Mucosa of descending colon (tissue), 3 donors: ENCODE measurements at regions not wholly inside any gene's neighbourhood (a gene's known extent, or its start where the extent isn't known, plus 50 kb on each side); places are given as distances from the start of the nearest gene placed in this dataset.

Experiments used
- ATAC-seq: fragments of 200-7000 bp; cut with Tn5 transposase; one replicate; pipeline ENCODE4 v1.9.1; 2020; ENCODE audit warnings: mild to moderate bottlenecking, moderate library complexity
- DNase-seq, 3 donors: peaks; one replicate each; pipeline ENCODE4 v3.0.0-alpha.2; 2020
- H3K36me3 ChIP-seq: fragments of 200-600 bp; one replicate; pipeline ENCODE4 v1.8.0; 2021; ENCODE audit warnings: low read depth, mild to moderate bottlenecking
- H3K4me1 ChIP-seq: fragments of 200-600 bp; one replicate; pipeline ENCODE4 v1.8.0; 2021; ENCODE audit warnings: low read depth, mild to moderate bottlenecking
- H3K4me3 ChIP-seq: fragments of 200-600 bp; one replicate; pipeline ENCODE4 v1.8.0; 2021; ENCODE audit warnings: mild to moderate bottlenecking
- H3K9me3 ChIP-seq: fragments of 200-600 bp; one replicate; pipeline ENCODE4 v1.8.0; 2021; ENCODE audit warnings: mild to moderate bottlenecking
- intact Hi-C, 2 donors: fragments of 100-400 bp; cut with DNase I in 1 of 2; cut with micrococcal nuclease in 1 of 2; formaldehyde crosslinking; loops; one replicate each; pipeline versions ENCODE4 v1.11.0 to v1.11.1; 2022; cut with DNase I, micrococcal nuclease
- TF ChIP-seq, protein P1 (sequence below): fragments of 200-600 bp; IDR thresholded peaks from one replicate; pipeline ENCODE4 v1.8.0; 2022; ENCODE audit warnings: antibody characterized with exemption, mild to moderate bottlenecking
- donor health status: DM: no; HTN: no; CAD: no; lungs with moderate emphysema.
- donor health status: DM: no; HTN: no; CAD: no.
- donor health status: DM: no; HTN: yes; CAD: no.

DNA sequence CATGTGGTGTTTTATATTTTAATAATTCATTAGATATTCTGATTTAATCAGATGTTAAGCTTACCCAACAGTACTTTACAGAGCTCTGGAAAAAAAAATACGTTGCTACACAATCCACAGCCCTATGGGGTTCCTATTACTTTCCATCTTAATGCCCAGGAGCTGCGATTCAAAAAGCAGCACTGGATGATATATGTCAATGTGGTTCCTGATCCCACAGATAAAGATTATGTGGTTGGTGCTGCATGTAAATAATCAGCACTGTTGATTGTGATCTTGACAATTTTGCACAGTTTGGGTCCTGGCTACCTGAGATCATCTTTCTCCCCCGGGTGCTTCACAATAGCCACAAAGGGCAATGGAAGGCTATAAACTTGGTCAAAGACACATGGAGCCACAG, 72.7 kb upstream of the DCLK2 start:
- ATAC-seq (no peak), DNase-seq (no peak)
- intact Hi-C loops: loop anchor here (10.0 kb wide), 2 partner anchors 209 to 239 kb away; no protein-coding TSS in a partner anchor
- Histone ChIP-seq H3K9me3 (no peaks in the 10 kb centered on the region), H3K4me1 (peaks cover 5% of the 10 kb centered on the region), H3K4me3 (no peak overlapping the region), H3K36me3 (no peaks in the 10 kb centered on the region)
- TF ChIP-seq, protein P1, sequence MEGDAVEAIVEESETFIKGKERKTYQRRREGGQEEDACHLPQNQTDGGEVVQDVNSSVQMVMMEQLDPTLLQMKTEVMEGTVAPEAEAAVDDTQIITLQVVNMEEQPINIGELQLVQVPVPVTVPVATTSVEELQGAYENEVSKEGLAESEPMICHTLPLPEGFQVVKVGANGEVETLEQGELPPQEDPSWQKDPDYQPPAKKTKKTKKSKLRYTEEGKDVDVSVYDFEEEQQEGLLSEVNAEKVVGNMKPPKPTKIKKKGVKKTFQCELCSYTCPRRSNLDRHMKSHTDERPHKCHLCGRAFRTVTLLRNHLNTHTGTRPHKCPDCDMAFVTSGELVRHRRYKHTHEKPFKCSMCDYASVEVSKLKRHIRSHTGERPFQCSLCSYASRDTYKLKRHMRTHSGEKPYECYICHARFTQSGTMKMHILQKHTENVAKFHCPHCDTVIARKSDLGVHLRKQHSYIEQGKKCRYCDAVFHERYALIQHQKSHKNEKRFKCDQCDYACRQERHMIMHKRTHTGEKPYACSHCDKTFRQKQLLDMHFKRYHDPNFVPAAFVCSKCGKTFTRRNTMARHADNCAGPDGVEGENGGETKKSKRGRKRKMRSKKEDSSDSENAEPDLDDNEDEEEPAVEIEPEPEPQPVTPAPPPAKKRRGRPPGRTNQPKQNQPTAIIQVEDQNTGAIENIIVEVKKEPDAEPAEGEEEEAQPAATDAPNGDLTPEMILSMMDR: no peak

DNA sequence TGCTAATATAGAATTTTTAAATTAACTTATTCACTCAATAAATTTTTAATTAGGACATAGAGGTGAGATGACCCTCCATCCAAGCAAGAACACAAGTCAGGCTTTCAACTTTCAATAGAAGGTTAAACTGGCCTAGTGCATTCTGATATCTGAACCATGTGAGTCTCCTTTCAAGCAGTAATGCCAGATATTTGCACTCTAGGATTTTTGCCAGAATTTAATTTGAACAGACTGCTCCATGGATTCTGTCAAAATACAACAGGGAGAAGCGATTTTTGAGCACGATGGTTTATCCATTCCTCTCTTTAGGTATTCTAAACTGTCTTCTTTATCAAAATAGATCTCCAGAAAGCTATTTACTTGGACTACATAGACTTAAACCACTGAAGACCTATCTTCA, 72.0 kb upstream of the DCLK2 start:
- Histone ChIP-seq H3K36me3 (no peaks in the 10 kb centered on the region), H3K4me3 (no peak overlapping the region), H3K9me3 (no peaks in the 10 kb centered on the region), H3K4me1 (peaks cover 5% of the 10 kb centered on the region)
- no peak for ATAC-seq
- intact Hi-C loops: loop anchor here (10.0 kb wide), 2 partner anchors 209 to 239 kb away; no protein-coding TSS in a partner anchor
- TF ChIP-seq, protein P1: no peak
- no peak for DNase-seq

DNA sequence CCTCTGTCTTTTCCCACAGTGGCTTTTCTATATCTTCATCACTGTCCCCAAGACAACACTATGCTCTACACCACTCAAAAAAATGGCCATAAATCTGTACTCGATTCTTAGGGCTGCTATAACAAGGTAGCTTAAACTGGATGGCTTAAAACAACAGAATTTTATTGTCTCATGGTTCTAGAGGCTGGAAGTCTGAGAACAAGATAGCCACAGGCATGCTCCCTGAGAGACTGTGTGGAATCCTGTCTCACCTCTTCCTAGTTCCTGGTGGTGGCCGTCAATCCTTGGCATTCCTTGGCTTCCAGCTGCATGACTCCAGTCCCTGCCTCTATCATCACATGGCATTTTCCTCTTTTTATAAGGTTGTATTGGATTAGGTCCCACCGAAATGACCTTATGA, 70.7 kb upstream of the DCLK2 start:
- intact Hi-C loops: loop anchor here (10.0 kb wide), 2 partner anchors 207 to 237 kb away; no protein-coding TSS in a partner anchor
- ATAC-seq: no peak
- no peak overlapping the region for H3K4me3 ChIP-seq
- H3K36me3 ChIP-seq: no peaks in the 10 kb centered on the region
- H3K4me1 ChIP-seq: peaks cover 5% of the 10 kb centered on the region
- DNase-seq: no peak
- TF ChIP-seq, protein P1: no peak
- H3K9me3 ChIP-seq: no peaks in the 10 kb centered on the region

- Histone ChIP-seq H3K4me1 (peaks cover 5% of the 10 kb centered on the region), H3K9me3 (no peaks in the 10 kb centered on the region), H3K4me3 (no peak overlapping the region), H3K36me3 (no peaks in the 10 kb centered on the region)
- intact Hi-C loops: loop anchor here (10.0 kb wide), 2 partner anchors 206 to 236 kb away; no protein-coding TSS in a partner anchor
- DNase-seq: no peak
- ATAC-seq: no peak
- TF ChIP-seq, protein P1: no peak
Measured at GRCh38 chr4:150008546-150008945, 69.7 kb upstream of the DCLK2 start.

DNA sequence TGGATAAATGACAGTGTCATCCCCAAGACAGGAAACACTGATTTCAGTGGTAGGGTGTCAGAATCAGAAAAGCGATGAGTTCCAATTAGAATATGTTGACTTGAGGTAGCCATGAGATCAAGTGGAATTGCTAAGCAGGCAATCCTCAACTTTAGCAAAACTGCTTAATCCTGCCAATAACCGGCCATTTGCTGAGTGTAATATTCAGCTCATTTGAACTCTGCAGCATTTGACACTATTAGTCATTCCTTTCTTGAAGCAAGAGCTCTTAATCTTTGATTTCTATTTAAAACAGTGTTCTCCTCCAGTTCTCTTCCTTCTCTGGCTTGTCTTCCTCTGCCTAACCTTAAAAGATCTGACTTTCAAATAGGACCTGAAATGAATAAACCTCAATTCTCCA, 68.7 kb upstream of the DCLK2 start:
- ATAC-seq (no peak), DNase-seq (no peak)
- no peaks in the 10 kb centered on the region for H3K9me3 ChIP-seq
- peaks cover 5% of the 10 kb centered on the region for H3K4me1 ChIP-seq
- no peaks in the 10 kb centered on the region for H3K36me3 ChIP-seq
- no peak overlapping the region for H3K4me3 ChIP-seq
- intact Hi-C loops: loop anchor here (10.0 kb wide), 2 partner anchors 205 to 235 kb away; no protein-coding TSS in a partner anchor
- TF ChIP-seq, protein P1: no peak
